ENCODE measurements at regions not wholly inside any gene's neighbourhood (a gene's known extent, or its start where the extent isn't known, plus 50 kb on each side); places are given as distances from the start of the nearest gene placed in this dataset.

DNA sequence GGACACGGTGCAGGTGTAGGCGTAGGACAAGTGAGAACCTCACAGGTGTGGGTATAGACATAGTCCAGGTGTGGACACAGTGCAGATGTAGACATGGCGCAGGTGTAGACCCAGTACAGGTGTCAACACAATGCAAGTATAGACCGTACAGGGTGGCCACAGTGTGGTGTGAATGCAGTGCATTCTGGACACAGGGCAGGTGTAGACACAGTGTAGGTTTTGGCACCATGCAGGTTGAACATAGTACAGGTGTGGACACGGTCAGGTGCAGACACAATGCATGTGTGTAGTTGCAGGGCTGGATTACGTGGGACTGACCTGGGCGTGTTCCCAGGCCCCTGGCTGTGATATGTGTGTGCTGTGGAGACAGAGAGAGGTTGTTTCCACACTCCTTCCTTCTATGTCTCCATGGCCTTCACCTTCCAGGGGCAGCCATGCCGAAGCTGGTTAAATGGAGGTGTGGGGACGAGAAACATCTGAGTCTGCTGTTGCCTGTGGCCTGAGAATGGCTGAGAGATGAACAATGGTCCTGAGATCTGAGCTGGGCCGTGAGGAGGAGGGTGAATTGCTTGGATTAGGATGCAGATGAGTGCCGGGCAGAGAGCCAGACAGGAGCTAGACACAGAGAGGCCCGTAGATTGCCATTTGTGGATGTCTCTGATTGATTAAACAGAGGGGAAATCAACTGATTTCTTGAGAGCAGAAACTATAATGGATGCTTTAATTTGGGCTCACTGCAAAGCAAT is 343.9 kb upstream of the SHH start:
- DNase-seq (ENCODE audit: extremely low read depth in 1 of 11, low read depth in 9 of 11, low spot score in 4 of 11), result no peak

DNA sequence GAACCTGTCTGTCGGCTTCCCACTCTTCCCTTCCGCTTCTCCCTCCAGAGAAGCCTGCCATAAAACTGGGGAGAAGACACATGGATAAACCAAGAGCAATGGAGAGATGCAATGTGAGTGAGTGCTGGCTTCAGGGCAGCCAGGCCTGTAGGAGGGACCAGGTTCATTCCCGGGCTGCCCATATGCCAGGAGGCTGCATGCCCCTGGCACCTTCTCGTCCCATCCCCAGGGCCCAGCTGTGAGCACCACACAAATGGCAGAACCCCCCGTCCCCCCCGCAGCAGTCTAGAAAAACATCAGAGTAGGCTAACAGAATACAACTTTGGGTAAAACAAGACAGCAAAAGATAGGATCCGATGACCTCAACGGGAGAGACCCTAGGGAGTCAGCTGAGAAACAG is 341.3 kb upstream of the SHH start:
- no peak for DNase-seq (ENCODE audit: extremely low read depth in 1 of 11, low read depth in 9 of 11, low spot score in 4 of 11)

DNA sequence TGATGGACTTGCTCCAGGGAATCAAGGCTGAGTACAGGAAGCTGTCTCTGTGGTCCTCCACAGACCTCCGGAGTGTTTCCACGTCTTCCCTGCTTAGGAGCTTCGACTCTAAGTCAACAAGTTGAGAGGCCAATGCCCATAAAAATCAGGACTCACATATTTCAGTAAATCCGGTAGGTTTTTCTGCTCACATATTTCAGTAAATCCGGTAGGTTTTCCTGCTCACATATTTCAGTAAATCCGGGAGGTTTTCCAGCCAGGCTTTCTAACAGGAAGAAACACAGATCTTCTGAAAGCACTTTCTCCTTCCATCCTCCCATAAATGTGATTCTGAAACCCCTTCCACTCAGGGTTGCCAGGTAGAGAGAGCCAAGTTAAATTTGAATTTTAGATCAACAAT is 340.1 kb upstream of the SHH start:
- no peak for DNase-seq (ENCODE audit: extremely low read depth in 1 of 11, low read depth in 9 of 11, low spot score in 4 of 11)

DNA sequence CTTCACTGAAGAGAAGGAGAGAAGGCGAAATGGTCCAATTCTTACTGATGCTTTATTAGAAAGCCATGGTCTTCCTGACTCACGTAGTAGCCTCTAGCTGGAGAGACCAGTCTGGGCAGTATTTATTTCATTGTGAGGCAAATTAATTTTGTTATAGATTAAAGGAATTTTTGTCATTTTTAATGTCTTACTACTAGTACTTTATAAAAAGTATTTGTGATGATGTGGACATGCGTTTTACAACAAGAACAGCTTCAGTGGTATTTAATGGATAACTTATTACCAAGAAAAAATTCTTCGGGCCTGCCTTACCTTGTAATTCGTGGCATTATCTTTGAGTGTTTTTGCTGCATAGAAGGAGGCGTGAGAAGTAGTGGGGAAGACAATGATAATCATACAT is 339.4 kb upstream of the SHH start:
- DNase-seq (ENCODE audit: extremely low read depth in 1 of 11, low read depth in 9 of 11, low spot score in 4 of 11), result no peak

DNA sequence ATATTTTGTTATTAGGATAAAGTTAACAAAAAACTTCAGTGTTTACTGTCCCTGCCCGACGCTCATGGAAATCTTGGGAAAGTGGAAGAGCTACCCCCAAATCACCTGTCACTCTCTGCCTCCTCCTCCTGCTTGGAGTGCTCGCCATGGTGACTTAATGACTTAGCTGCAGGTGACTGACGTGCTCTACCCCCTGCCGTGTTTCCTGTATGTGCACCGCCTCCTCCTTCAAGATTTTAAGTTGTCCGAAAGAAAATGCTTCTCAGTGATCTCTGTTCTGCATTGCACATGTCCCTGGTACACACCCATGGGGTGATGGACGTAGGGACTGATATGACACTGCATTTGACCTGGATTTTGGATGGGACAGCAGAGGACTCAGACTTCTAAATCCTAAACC is 338.8 kb upstream of the SHH start:
- no peak for DNase-seq (ENCODE audit: extremely low read depth in 1 of 11, low read depth in 9 of 11, low spot score in 4 of 11)

DNA sequence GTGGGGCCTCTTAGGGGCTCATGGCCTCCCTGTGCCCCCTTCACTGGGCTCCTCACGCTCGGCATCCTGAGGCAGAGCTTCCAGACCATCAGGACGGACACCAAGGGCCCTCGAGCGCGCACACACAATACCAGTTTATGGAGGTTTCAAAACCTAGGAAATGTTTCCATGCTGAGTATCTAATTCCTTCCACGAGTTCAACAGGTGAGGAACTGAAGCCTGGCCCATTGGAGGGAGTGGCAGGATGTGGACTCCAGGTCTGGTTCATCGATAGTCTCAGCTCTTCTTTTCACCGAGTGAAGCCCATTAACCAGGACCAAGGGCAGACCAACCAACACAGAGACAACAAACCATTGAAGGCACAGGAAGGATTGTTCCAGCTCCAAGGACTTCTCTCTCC is 336.7 kb upstream of the SHH start:
- DNase-seq (ENCODE audit: extremely low read depth in 1 of 11, low read depth in 9 of 11, low spot score in 4 of 11), result no peak

DNA sequence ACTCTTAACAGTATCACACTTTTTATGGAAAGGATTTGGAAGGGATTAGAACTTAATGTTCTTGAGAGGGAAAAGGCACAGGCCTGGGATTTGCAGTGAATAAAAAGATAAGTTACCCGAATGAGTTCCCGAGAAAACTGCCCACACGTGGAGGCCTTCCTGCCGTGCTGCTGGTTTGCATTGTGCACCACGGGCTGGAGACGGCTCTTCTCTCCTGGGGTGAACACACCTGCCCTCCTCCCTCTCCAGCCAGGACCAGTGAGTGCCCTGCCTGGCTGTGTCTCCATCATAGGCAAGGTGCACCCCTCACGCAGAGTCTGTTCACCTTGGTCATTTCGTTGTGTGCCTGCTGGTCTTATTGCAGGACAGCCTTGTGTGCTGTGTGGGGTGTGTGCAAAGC is 336.3 kb upstream of the SHH start:
- DNase-seq (ENCODE audit: extremely low read depth in 1 of 11, low read depth in 9 of 11, low spot score in 4 of 11), result no peak

DNA sequence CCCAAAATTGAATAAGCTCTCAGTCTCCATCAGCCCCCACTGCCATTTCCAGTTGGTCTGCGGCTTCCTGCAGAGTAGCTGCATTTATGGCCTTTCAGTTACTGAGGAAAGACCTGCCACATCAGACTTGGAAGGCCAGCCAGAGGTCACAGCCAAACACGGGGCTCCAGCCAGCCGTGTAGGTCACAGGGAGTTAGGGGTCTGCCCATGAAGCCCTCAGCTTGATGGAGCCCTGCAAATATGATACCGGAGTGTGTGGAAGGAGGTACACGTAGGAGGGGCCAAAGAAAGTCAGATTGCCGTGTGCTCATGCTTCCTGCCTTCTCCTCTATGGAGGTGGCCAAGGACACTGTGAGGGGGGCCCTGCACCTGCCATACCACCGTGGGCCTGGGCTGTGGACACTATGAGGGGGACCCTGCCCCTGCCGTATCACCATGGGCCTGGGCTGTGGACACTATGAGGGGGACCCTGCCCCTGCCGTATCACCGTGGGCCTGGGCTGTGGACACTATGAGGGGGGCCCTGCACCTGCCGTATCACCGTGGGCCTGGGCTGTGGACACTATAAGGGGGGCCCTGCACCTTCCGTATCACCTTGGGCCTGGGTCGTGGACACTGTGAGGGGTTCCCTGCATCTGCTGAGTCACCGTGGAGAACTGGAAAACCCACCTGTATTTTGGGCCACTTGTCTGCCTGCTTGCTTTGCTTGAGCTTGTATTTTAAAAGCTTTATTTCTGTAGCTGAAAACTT is 335.7 kb upstream of the SHH start:
- DNase-seq (ENCODE audit: extremely low read depth in 1 of 11, low read depth in 9 of 11, low spot score in 4 of 11), result peak in 1 of 11 donors; percentile 17

DNA sequence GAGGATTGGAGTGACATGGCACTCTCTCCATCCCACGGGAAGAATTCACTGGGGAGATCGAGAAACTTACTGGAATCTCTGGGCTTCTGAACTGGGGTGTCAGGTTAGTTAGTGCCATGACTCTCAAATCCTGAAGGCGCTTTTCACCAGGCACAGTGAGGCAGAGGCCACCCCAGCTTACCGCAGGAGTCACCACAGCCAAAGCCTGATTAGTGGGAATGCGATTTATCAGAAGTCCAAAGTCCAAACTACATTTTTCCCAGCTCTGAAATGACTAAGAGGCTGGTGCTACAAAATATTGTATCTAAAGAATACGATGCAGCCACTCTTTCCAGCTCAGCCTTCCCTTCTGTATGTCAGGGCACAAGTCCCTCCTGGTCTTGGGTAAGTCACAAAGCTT is 334.8 kb upstream of the SHH start:
- DNase-seq (ENCODE audit: extremely low read depth in 1 of 11, low read depth in 9 of 11, low spot score in 4 of 11), result no peak

DNA sequence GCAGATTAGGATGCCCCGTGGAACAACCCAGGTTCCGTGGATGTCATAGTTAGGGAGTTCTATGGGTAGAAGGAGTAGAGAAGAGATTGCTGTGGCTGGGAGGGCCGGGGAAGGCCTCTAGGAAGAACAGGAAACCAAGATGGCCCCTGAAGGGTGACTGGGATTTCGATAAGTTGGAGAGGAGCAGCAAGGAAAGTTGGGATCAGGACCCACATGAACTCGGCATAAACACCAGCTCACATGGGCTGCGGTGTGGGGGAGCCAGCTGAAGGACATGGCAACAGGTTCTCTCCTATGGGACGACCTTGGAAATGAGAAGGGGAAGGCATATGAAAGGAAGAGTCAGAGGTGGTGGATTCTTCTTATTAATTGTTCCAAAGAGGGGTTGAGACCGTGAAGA is 333.7 kb upstream of the SHH start:
- DNase-seq (ENCODE audit: extremely low read depth in 1 of 11, low read depth in 9 of 11, low spot score in 4 of 11), result no peak

DNA sequence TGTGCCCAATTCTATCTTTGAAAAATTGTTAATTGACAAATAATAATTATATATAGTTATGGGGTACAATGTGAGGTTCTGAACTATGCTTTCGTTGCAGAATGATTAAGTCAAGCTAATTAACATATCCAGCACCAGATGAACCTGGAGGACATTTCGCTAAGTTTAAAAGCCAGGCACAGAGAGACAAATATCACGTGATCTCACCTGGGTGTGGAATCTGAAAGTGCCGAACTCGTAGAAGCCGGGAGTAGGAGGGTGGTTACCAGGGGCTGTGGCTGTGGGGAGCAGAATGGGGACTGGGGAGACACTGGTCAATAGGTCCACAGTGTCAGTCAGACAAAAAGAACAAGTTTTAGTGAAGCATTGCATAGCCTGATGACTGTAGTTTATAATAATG is 332.9 kb upstream of the SHH start:
- DNase-seq (ENCODE audit: extremely low read depth in 1 of 11, low read depth in 9 of 11, low spot score in 4 of 11), result no peak

DNA sequence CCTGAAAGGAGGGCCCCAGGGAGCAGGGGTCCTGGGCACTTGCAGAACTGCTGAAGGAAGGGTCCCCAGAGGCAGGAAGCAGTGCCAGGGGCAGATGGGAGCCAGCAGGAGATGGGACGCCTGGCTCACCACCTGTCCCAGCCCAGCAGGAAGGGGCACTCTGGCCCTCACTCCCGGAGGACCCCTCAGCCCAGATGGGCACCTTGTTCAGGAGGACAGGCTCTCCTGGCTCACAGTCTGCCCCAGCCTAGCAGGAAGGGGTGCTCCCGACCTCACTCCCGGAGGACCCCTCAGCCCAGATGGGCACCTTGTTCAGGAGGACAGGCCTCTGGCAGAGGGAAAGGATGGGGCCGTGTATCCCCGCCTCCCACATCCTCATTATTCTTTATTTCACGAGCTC is 331.4 kb upstream of the SHH start:
- DNase-seq (ENCODE audit: extremely low read depth in 1 of 11, low read depth in 9 of 11, low spot score in 4 of 11), result no peak

DNA sequence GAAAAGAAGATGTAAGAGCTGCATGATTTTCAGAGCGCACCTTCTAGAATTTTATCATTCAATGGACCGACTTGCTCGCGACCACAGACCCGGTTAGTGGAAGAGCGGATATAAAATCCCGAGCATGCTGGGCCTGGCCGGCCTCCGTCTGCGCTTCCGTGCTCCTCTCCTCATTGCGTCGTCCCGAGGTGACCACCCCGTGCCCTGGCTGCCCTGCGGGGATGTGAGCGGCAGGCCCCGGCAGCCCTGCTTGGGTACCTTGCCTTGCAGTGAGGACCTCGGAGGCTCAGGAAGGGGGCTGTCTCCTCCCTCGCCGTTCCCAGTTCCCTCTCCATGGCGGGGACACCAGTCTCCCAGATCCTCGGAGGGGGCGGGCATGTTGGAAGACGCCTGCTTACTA is 330.9 kb upstream of the SHH start:
- DNase-seq (ENCODE audit: extremely low read depth in 1 of 11, low read depth in 9 of 11, low spot score in 4 of 11), result no peak

DNA sequence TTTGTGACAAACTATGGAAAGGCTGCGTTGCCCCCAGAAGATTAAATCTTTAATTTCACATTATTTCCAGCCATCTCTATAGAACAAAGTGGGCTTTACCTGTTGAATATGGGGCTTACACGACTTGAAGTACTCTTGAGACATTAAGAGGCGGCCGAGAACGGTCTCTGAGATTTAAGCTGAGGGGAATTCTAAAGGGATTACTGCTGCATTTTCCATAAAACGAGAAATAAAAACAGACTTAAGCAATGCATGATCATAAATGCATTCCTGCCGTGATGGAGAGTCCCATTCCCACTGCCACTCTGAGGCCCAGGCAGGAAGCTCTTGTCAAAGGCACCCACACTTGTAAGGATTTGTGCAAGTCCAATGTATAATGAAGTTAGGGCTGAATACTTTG is 329.7 kb upstream of the SHH start:
- no peak for DNase-seq (ENCODE audit: extremely low read depth in 1 of 11, low read depth in 9 of 11, low spot score in 4 of 11)

DNA sequence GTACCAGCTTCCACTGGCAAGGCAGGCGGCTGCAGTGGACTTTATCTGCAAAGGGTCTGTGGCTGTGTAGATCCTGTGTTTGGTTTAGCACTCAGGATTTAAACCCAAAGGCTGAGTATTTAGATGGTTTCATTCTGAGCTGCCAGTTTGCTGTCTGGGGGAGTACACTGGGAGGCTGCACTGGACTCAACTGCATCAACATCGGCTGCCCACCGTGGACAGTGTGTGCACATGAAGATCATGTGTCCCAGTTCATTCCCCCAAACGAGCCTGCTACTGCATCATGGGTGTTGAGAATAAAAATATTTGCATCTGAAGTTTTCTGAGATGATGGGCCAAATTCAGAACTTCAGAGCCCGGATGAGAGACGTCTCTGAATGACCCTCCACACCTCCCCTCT is 328.6 kb upstream of the SHH start:
- DNase-seq (ENCODE audit: extremely low read depth in 1 of 11, low read depth in 9 of 11, low spot score in 4 of 11), result no peak

DNA sequence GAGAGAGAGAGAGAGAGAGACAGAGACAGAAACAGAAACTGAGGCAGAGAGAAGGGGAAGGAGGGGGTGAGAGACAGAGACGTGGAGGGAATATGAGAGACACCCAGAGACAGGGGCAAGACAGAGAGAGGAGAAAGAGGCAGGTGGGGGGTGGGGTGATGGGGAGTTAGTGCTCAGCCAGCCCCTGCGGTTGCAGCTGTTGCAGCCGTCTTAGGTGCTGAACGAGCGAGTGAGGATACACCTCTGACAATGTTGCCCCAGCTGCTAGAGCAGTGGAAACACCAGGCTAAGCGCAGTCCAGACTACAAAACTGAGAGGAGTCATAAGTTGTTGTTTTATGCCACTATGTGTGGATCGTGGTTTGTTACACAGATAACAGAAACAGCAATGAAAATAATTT is 328.2 kb upstream of the SHH start:
- no peak for DNase-seq (ENCODE audit: extremely low read depth in 1 of 11, low read depth in 9 of 11, low spot score in 4 of 11)

DNA sequence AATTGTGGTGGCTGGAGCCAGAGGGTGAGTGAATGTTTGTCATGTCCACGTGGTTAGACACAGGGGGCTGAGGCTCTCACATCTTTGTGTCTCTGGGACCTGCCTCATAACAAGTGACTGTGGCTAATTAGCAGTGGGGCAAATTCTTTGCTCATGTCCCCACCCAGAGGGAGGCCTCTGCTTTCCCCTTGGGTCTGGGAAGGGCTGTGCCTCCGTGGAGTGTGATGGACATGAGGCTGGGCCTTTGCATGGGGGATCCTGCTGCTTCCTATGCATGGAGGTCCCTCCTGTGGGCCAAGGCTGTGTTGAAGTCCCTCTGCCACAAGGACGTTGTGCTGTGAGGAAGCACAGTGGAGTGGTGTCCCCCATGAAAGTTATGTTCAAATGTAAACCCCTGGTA is 327.4 kb upstream of the SHH start:
- no peak for DNase-seq (ENCODE audit: extremely low read depth in 1 of 11, low read depth in 9 of 11, low spot score in 4 of 11)

DNA sequence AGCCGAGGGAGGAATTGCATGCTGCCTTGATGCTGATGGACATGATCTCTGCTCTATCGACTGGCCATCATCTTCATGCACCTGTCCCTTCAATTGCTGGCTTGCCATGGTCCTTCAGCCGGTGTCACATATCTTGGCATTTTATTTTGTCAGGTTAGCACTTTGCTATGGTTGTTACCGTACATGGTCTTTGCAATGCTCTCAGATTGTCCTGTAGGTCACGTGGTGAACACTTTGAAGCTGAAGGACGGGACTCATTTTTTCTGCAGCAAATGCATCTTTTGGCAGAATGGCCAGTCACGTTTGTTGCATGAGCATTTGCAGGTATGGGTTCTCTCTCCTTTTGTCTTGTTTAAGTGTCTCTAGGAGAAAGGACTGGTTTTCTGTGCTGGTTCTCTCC is 326.8 kb upstream of the SHH start:
- no peak for DNase-seq (ENCODE audit: extremely low read depth in 1 of 11, low read depth in 9 of 11, low spot score in 4 of 11)

DNA sequence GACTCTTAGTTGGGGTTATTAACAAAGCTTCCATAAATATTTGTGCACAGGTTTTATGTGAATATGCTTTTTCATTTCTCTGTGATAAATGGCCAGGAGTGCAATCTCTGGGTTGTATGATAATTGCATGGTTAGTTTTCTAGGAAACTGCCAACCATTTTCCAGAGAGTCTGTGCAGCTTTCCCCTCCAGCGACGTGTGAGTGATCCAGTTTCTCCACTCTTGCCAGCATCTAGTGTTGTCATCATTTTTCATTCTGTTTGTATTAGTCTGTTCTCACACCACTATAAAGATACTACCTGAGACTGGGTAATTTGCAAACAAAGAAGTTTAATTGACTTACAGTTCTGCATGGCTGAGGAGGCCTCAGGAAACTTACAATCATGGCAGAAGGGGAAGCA is 319.6 kb upstream of the SHH start:
- no peak for DNase-seq (ENCODE audit: extremely low read depth in 1 of 11, low read depth in 9 of 11, low spot score in 4 of 11)

DNA sequence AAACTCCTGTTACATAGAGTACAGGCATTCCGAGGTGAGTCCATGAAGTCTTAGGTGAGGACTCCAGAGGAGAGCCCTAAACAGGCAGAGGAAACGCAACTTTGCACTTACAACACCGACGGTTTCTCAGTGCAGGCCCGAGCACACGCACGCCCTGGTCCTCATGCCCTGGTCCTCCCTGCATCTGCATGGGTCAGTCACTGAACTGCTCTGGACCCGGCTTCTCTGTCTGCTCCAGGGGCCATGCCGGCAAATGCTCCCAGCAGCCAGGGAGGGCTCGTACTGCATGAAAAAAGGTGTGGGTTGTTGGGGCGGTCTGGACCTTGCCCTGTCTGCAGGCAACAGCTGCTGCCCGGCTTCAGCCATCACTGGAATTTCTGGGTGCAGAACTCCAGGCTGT is 317.3 kb upstream of the SHH start:
- DNase-seq (ENCODE audit: extremely low read depth in 1 of 11, low read depth in 9 of 11, low spot score in 4 of 11), result no peak

DNA sequence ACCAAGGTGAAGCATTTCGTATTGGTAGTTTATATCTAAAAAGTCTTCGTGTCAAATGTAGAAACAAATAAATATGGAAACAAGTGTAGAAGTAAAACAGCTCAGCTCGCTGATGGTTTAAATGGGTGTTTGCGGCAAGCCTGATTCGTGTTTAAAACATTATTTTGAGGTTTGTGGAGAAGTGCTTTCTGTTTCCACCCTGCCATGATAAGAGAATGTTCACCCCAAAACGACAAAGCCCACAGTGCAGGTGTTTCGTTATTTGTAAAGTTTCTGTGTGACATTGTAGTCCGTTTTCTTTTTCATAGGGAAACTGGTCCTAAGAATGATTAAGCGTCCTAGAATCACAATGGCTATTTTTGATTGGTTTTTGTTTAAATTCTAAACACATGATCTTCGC is 316.2 kb upstream of the SHH start:
- DNase-seq (ENCODE audit: extremely low read depth in 1 of 11, low read depth in 9 of 11, low spot score in 4 of 11), result no peak

Data from renal cortex interstitium (tissue), 11 donors.